Dedifferentiated amniotic fluid mesenchymal stem cell (primary cell): ENCODE measurements at regions not wholly inside any gene's neighbourhood (a gene's known extent, or its start where the extent isn't known, plus 50 kb on each side); places are given as distances from the start of the nearest gene placed in this dataset.

Experiments used
- DNase-seq: peaks from one replicate; pipeline ENCODE4 v3.0.0-alpha.2; 2016; ENCODE audit errors: extremely low spot score

GRCh38 chr11:115724666-115725065 lies 220.5 kb upstream of the CADM1 start:
- DNase-seq = no peak

GRCh38 chr11:115722711-115723110 lies 218.5 kb upstream of the CADM1 start:
- no peak for DNase-seq

- no peak for DNase-seq
Measured at GRCh38 chr11:115721296-115721995, 217.2 kb upstream of the CADM1 start.

GRCh38 chr11:115720602-115721245 lies 216.5 kb upstream of the CADM1 start:
- no peak for DNase-seq

GRCh38 chr11:115718945-115719344 lies 214.7 kb upstream of the CADM1 start:
- no peak for DNase-seq

- no peak for DNase-seq
Measured at GRCh38 chr11:115718106-115718505, 213.9 kb upstream of the CADM1 start.

- DNase-seq = no peak
Measured at GRCh38 chr11:115716601-115717529, 212.7 kb upstream of the CADM1 start.

- no peak for DNase-seq
Measured at GRCh38 chr11:115716080-115716479, 211.9 kb upstream of the CADM1 start.

GRCh38 chr11:115715251-115715770 lies 211.1 kb upstream of the CADM1 start:
- no peak for DNase-seq

- DNase-seq = no peak
Measured at GRCh38 chr11:115712296-115712695, 208.1 kb upstream of the CADM1 start.

- DNase-seq = no peak
Measured at GRCh38 chr11:115710980-115711379, 206.8 kb upstream of the CADM1 start.

- DNase-seq = no peak
Measured at GRCh38 chr11:115710426-115710825, 206.2 kb upstream of the CADM1 start.

- DNase-seq = no peak
Measured at GRCh38 chr11:115709297-115709696, 205.1 kb upstream of the CADM1 start.

GRCh38 chr11:115707180-115707905 lies 203.1 kb upstream of the CADM1 start:
- no peak for DNase-seq

GRCh38 chr11:115706626-115707135 lies 202.5 kb upstream of the CADM1 start:
- DNase-seq = no peak

GRCh38 chr11:115705200-115705599 lies 201.0 kb upstream of the CADM1 start:
- DNase-seq = no peak

- no peak for DNase-seq
Measured at GRCh38 chr11:115700981-115701875, 197.0 kb upstream of the CADM1 start.

GRCh38 chr11:115700496-115700895 lies 196.3 kb upstream of the CADM1 start:
- no peak for DNase-seq

- no peak for DNase-seq
Measured at GRCh38 chr11:115699733-115700132, 195.5 kb upstream of the CADM1 start.

- no peak for DNase-seq
Measured at GRCh38 chr11:115699326-115699725, 195.1 kb upstream of the CADM1 start.
